Activated effector memory CD4-positive, alpha-beta T cell treated with Interleukin-2 at 50 U/mL for 16 hours (primary cell): ENCODE measurements at regions not wholly inside any gene's neighbourhood (a gene's known extent, or its start where the extent isn't known, plus 50 kb on each side); places are given as distances from the start of the nearest gene placed in this dataset.

Experiments used
- DNase-seq: peaks from one replicate; pipeline ENCODE4 v3.0.0-alpha.2; 2020

GRCh38 chr12:123077298-123078119 is 73.4 kb downstream of the PITPNM2 start:
- no peak for DNase-seq

- DNase-seq: peak; percentile 14
Measured at GRCh38 chr12:123076604-123077297, 74.1 kb downstream of the PITPNM2 start.

GRCh38 chr12:123075646-123076171 is 75.2 kb downstream of the PITPNM2 start:
- DNase-seq: peak; percentile 62

GRCh38 chr12:123075087-123075645 is 75.7 kb downstream of the PITPNM2 start:
- DNase-seq: no peak

- no peak for DNase-seq
Measured at GRCh38 chr12:123073962-123074801, 76.7 kb downstream of the PITPNM2 start.

GRCh38 chr12:123073292-123073691 is 77.6 kb downstream of the PITPNM2 start:
- DNase-seq: no peak

GRCh38 chr12:123071857-123072256 is 79.0 kb downstream of the PITPNM2 start:
- no peak for DNase-seq

- DNase-seq: no peak
Measured at GRCh38 chr12:123071099-123071800, 79.6 kb downstream of the PITPNM2 start.

- DNase-seq: no peak
Measured at GRCh38 chr12:123070267-123071081, 80.4 kb downstream of the PITPNM2 start.

- DNase-seq: no peak
Measured at GRCh38 chr12:123069436-123070266, 81.2 kb downstream of the PITPNM2 start.

GRCh38 chr12:123067654-123068053 is 83.2 kb downstream of the PITPNM2 start:
- no peak for DNase-seq

GRCh38 chr12:123066384-123066710 is 84.5 kb downstream of the PITPNM2 start:
- no peak for DNase-seq

GRCh38 chr12:123065676-123066383 is 85.1 kb downstream of the PITPNM2 start:
- no peak for DNase-seq

GRCh38 chr12:123064885-123065619 is 84.6 kb downstream of the ARL6IP4 start:
- DNase-seq: no peak

GRCh38 chr12:123064366-123064765 is 83.9 kb downstream of the ARL6IP4 start:
- no peak for DNase-seq

- DNase-seq: no peak
Measured at GRCh38 chr12:123063535-123063934, 83.1 kb downstream of the ARL6IP4 start.

- DNase-seq: no peak
Measured at GRCh38 chr12:123062681-123063486, 82.4 kb downstream of the ARL6IP4 start.
